HuH-7 (cell line): ENCODE measurements at regions not wholly inside any gene's neighbourhood (a gene's known extent, or its start where the extent isn't known, plus 50 kb on each side); places are given as distances from the start of the nearest gene placed in this dataset.
A peak's percentile ranks its signal among the peaks of the same experiment; 100 is the strongest.
"Not testable (repeated sequence)": the region's sequence is repeated elsewhere in the genome, so short reads cannot be mapped to it uniquely, and the experiment has no call there.

Experiments used
- DNase-seq: peaks from one replicate; pipeline ENCODE4 v3.0.0; 2011; ENCODE audit warnings: low spot score

DNA sequence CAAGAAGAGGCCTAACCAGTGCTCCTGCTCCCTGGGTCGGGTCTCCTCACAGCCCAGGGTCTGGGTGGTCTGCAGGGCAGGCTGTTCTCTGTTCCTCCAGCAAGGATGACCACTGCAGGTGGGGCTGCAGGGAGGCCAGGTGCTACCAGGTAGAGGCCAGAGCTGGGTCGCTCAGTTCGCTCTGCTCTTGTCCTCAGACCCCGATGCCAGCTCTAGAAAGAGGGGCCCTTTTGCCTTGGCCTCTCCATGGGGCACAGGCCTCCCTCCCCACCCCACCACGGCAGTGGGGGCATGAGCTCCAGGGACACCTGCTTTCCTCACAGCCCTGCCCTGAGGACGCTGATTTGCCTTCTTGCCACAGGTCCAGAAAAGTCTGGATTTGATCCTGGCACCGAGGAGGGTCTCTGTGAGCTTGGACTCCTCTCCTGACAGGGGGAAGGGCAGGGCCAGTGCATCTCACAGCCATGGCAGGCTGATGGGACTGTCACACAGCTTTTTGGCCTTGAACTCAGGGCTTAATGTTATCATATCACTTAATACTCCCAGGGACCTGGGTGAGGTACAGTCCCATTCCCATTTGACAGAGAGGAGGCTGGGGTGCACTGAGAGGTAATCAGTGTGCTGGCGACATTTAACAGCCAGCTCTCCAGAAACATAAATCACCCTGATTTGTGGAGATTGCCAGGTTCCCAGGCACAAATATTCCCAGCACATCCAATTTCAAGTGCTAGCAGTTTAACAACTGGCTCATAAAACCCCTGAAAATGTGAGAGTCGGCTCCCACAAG lies 273.0 kb upstream of the SFSWAP start:
- DNase-seq: no peak

DNA sequence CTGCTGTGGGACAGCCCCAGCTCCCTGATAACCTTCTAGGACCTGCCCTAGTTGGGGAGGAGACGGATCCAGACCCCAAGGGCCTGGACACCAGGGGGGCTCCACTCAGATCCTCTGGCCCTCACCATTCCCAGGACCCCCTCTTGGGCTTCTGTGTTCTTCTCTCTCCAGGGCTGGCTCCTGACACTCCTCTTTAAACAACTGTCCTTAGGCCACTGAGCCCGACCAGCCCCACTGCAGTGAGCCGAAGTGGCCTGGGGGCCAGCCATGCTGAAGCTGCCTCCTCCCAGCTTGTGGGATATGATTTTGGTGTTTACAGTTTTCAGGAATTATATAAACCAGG lies 272.4 kb upstream of the SFSWAP start:
- DNase-seq: not testable (repeated sequence)

DNA sequence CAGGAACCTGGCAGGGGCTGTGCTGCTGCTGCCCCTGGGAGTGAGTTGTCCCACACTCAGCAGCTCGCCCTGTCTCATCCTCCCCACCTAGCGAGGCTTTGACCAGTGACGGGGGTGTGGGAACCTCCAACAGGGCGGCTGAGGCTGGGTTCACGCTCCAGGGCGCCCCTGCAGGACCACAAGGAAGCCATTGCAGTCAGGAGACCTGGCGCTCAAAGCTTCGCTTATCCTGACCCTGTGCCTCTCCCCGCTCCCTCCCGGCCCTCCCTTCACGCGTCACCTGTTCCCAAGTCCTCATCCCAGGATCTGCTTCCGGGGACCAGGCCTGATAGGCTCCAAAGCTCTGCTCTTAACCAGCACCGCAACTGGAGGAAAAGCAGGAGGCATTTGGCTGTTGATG lies 272.0 kb upstream of the SFSWAP start:
- DNase-seq: no peak

DNA sequence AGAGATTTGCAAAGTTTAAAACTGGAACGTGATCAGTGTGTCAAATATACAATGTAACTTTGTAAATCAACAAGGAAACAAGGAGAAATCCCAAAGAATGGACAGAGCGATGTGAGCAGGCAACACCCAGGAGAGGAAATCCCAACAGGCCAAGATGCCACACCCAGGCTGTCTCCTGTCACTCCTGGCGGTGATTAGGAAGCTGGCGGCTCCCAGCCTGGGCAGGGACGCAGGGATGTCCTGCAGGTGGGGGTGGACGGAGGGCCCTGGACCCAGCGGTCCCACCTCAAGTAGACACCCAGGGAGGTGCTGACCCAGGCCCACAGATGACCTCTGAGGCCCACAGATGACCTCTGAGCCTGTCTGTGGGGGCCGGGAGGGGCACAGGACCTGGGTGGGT lies 271.1 kb upstream of the SFSWAP start:
- DNase-seq: not testable (repeated sequence)

GRCh38 chr12:131440209-131441059 lies 270.5 kb upstream of the SFSWAP start:
- DNase-seq: not testable (repeated sequence)

- DNase-seq: no peak
Observed at GRCh38 chr12:131441060-131441396, 269.9 kb upstream of the SFSWAP start.

DNA sequence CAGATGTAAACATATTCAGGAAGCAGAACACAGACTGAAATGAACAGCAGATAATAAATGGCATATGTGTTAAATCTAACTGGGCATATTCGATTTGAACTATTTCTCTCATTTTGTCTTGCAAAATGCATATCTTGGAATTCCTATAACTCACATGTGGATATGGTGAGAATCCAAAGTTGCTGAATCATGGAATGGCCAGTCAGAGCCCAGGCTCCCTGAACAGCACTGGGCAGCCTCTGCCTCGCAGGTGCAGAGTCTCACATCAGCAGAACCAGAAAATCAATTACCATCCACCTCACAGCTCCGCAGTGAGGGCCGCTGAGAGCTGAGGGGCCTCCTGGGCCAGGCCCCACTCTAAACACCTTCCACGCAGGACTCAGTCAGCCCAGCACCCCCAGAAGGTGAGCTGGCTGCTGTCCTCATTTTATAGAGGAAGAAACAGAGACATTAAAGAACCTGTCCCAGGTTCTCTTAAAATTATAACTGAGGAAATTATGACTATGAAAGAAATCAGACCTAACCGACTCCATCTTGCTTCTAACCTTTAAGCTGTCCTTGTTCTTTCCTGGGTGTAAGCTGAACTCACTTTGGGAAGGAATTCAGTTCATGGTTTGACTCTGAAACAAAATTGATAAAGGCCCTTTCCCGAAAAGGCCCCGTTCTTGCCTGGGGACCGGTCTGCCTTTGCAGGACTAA lies 269.1 kb upstream of the SFSWAP start:
- no peak for DNase-seq

GRCh38 chr12:131442337-131442918 lies 268.5 kb upstream of the SFSWAP start:
- no peak for DNase-seq

DNA sequence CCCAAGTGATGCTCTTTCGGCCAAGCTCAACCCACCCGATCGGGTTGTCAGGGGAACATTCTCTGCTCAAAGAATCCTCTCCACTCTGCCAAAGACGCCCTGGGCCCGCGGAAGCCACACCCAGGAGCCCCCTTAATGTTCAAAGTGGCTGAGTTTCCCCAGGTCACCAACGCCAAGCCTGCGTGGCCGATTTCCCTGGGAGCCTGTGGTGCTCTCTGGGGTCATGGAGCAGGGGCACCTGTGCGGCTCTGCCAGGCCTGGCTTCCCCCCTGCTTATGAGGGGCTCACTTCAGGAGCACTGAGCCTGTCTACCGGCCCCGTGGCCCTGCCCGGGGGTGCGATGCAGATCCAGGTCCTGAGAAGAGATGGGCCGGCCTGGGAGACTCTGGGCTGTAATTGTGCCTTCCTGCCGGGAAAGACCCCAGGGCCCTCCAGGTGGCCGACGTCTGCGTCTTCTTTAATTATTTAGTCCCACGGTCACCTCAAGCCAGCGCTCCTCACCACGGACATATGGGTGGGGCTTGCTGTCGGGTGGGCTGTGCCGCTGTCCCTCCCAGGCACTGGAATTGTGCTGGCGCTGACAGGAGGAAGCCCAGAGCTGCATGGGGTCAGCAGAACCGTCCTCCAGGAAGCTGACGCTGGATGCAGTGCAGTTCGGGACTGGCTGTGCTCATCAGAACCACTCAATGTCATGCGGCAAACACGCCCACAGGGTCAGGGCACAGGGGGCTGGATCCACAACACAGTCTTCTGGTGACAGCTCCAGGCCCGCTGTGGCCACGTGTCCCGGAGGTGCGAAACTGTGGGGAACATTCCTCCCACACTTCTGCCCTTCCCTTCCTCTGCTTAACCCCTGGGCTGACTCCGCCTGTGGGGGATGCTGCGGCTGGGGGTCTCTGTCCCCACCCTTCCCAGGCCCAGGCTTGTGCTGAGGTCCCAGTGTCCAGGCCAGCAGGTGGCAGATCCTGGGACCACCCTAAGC lies 267.6 kb upstream of the SFSWAP start:
- DNase-seq: no peak

DNA sequence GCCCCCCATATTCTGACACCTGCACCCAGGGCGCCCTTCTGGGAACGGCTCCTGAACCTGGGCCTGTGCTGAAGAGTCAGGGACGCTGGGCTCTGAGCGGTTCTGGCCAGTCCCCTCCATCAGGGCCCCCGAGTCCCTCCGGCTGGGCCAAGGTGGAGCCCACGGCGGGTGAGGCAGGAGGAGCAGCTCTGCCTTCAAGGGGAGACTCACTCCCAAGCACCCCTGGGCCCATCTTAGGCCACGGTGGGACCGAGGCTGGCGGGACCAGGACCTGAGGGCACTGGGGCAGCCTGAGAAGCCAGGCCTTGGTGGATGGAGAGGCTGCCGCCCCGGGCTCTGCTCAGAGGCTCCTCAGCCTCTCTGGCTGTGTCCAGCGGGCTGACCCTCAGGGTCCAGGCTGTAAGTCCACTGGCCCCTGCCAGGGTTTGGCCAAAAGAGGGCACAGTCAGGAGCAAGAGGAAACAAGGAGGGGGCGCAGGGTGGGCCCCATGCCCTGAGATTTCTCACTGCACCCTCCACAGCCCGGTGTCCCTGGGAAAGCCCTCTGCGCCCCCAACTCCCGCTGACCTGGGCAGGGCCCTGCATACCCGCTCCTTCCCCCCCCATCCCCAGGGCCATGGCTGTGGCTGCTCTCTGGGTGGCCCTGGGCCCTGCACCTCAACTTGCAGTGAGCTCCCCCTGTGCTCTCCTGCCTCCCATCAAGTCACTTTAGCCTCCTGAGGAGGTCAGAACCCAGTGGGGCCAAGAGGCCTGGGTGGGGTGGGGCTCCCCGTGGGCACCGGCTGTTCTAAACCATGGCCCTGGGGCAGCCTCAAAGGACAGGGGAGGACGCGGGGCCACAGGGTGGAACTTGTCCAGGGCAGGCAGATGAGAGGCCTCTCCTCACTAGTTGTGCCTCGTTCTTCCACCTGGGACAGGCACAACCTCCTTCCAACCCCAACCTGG lies 266.4 kb upstream of the SFSWAP start:
- no peak for DNase-seq

GRCh38 chr12:131445184-131445774 lies 265.6 kb upstream of the SFSWAP start:
- DNase-seq: no peak

DNA sequence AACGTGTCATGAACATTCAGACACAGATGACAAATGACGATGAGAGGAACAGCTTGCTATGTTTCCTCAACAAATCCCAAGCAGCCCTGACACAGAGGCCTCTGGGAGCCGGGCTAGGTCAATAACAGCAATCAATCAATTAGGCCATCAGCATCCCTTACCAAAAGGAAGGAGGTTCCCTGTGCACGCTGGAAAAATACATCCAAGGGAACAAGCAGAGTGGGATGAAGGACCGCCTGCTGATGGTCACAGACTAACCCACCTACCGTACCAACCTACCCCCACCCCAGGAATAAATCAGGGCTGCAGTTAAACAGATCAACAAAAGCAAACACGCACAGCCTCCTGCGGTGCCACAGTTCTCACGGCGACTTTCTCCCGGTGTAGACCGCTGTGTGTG lies 265.1 kb upstream of the SFSWAP start:
- no peak for DNase-seq

GRCh38 chr12:131447636-131448035 lies 263.3 kb upstream of the SFSWAP start:
- DNase-seq: not testable (repeated sequence)

- DNase-seq: no peak
Observed at GRCh38 chr12:131448254-131448795, 262.6 kb upstream of the SFSWAP start.

DNA sequence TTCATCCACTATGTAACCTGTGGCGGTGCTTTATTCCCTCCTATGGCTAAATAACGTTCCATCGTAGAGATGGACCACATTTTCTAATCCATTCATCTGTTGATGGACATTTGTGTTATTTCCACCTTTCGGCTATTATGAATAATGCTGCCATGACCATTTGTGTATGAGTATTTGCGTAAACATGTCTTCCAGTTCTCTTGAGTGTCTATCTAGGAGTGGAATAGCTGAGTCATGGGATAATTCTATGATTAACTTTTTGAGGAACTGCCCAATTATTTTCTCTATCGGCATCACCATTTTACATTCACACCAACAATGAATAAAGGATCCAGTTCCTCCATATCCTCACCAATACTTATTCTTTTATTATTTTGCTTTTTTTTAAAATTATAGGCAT lies 261.9 kb upstream of the SFSWAP start:
- no peak for DNase-seq

DNA sequence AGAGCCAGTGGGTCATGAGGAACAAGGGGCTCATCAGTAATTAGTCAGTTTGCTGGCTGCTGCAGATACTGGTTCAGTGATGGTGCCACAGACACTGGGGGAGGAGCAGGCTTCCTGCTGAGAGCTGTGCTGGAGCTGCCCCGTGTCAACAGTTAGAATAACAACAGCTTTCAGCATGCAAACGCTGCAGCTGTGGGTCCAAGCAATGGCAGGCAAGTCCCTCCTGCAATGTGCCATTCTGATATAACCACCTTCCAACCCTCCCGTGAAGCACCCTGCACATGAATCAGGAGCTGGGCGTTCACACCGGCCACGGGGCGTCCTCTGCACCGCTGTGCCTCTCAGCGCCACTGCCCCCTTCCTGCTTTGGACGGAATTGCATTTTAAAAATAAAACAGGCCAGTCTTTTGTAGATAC lies 258.4 kb upstream of the SFSWAP start:
- DNase-seq: peak; percentile 18

- DNase-seq: peak; percentile 77
Observed at GRCh38 chr12:131454418-131455217, 256.3 kb upstream of the SFSWAP start.

GRCh38 chr12:131455218-131455506 lies 255.7 kb upstream of the SFSWAP start:
- no peak for DNase-seq

DNA sequence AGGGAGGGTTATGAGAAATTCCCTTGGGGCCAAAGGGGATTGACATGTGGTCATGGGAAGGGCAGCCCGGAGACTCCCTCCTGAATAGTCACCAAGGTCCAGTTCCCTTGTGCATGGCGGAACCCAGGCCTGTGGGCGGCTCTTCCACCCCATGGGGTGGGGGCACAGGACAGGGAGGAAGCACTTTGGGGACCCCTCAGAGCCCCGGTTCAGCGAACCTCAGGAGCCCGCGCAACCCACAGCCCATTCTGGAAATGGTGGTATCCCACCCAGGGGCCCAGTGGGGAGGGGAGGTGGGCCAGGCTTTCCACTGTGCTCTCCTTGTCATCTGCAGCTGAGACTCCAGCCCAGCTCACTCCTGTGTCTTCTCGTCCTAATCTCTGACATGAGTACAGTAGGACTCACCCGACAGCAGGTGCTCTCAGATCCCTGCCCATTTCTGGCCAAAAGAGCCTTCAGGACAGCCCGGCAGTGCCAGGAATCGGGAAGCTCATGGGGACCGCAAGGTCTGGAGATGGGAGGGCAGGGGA lies 255.2 kb upstream of the SFSWAP start:
- no peak for DNase-seq
